ENCODE measurements at regions not wholly inside any gene's neighbourhood (a gene's known extent, or its start where the extent isn't known, plus 50 kb on each side); places are given as distances from the start of the nearest gene placed in this dataset.

- H4K8ac ChIP-seq (replicated peaks; ENCODE audit: insufficient read length, low read depth, low read length): no peak overlapping the region
- H3K79me1 ChIP-seq (ENCODE audit: insufficient read depth, low read depth, low read length, poor library complexity, severe bottlenecking): no peaks in the 10 kb centered on the region
- H3K4me2 ChIP-seq (ENCODE audit: insufficient read depth, insufficient read length, low read length): no peak overlapping the region
- H3K27me3 Mint-ChIP-seq (ENCODE audit: low read depth): peaks cover 51% of the 10 kb centered on the region
- H3K36me3 Mint-ChIP-seq (ENCODE audit: insufficient read depth in 1 of 3, low read depth in 3 of 3): no peaks in the 10 kb centered on the region
- no peak overlapping the region for H2AK5ac ChIP-seq (ENCODE audit: insufficient read length, low read length)
- no peak overlapping the region for H2BK15ac ChIP-seq (ENCODE audit: low read depth, low read length)
- H2BK12ac ChIP-seq (ENCODE audit: insufficient read length, low read depth, low read length): no peak overlapping the region
- no peak overlapping the region for H2BK20ac ChIP-seq (ENCODE audit: low read depth, low read length, poor library complexity, severe bottlenecking)
- WGBS (ENCODE audit: extremely low coverage, insufficient read length, low lambda C conversion rate): no CpG with 5 or more reads among the region's 19 CpGs
- H3K27ac Mint-ChIP-seq: no peak overlapping the region
- H2AFZ ChIP-seq (ENCODE audit: low read length): no peak overlapping the region
- no peaks in the 10 kb centered on the region for H3K4me1 ChIP-seq (ENCODE audit: insufficient read depth, low read length)
- no peak overlapping the region for H2BK5ac ChIP-seq (ENCODE audit: insufficient read length, low read length)
- peaks cover 5% of the 10 kb centered on the region in 2 experiments for H3K4me1 Mint-ChIP-seq
- no peak overlapping the region for H3K4ac ChIP-seq (ENCODE audit: low read depth, low read length)
- H2BK120ac ChIP-seq (ENCODE audit: low read depth, low read length, poor library complexity, severe bottlenecking): no peak overlapping the region
- DNase-seq: no peak
- H3K18ac ChIP-seq (ENCODE audit: insufficient read length, low read depth, low read length): no peak overlapping the region
- H3K23me2 ChIP-seq (ENCODE audit: insufficient read length, low read depth, low read length, poor library complexity, severe bottlenecking): peaks cover 4% of the 10 kb centered on the region
- no peak overlapping the region for H3K9ac ChIP-seq (ENCODE audit: extremely low read depth, insufficient read length, low read length)
- H3K9me3 Mint-ChIP-seq: no peaks in the 10 kb centered on the region
- no peak overlapping the region for H3K27ac ChIP-seq (ENCODE audit: insufficient read length, low read depth, low read length)
- no peak overlapping the region for H3K14ac ChIP-seq (ENCODE audit: insufficient read depth, low read length)
- H4K5ac ChIP-seq (ENCODE audit: insufficient read length, low read depth, low read length): no peak overlapping the region
- H4K91ac ChIP-seq (ENCODE audit: insufficient read length, low read depth, low read length): no peak overlapping the region
- H3K4me3 Mint-ChIP-seq: no peak overlapping the region
- H3K27me3 ChIP-seq (ENCODE audit: insufficient read depth, low read length): peaks cover 4% of the 10 kb centered on the region; the same call in 1 of the 2 replicates
- no peaks in the 10 kb centered on the region for H3K79me2 ChIP-seq (ENCODE audit: insufficient read depth, low read length)
- H3T11ph ChIP-seq (ENCODE audit: low read length): no peak overlapping the region
- no peak overlapping the region for H3K23ac ChIP-seq (ENCODE audit: insufficient read length, low read depth, low read length)
- no peak for TF ChIP-seq CTCF (conservative IDR thresholded peaks at IDR 0.05)
- no peaks in the 10 kb centered on the region for H4K20me1 ChIP-seq (ENCODE audit: control insufficient read depth, insufficient read depth, insufficient read length)
- no peaks in the 10 kb centered on the region for H3K9me3 ChIP-seq (ENCODE audit: control insufficient read depth, low read depth, low read length)
- H3K56ac ChIP-seq (ENCODE audit: insufficient read length, low read depth, low read length): no peak overlapping the region
Measured at GRCh38 chr22:46067159-46068111, 82.9 kb upstream of the PPARA start.
